T-helper 2 cell treated with Interferon-gamma antibody and Interleukin-4, amounts not matched to agents 5 μg/mL and 100 μg/mL, for 36 hours (primary cell): ENCODE measurements at regions not wholly inside any gene's neighbourhood (a gene's known extent, or its start where the extent isn't known, plus 50 kb on each side); places are given as distances from the start of the nearest gene placed in this dataset.

ENCODE experiments used
- DNase-seq: peaks from one replicate; pipeline ENCODE4 v3.0.0; 2021; ENCODE audit warnings: low spot score
- H3K27ac Mint-ChIP-seq: one replicate; pipeline ENCODE4 v1.8.0; 2021; ENCODE audit warnings: mild to moderate bottlenecking, mixed read lengths
- H3K27me3 Mint-ChIP-seq: one replicate; pipeline ENCODE4 v1.8.0; 2021; ENCODE audit warnings: low read depth, mixed read lengths
- H3K36me3 Mint-ChIP-seq: one replicate; pipeline ENCODE4 v1.8.0; 2021; ENCODE audit warnings: low read depth, mixed read lengths
- H3K4me1 Mint-ChIP-seq: one replicate; pipeline ENCODE4 v1.8.0; 2021; ENCODE audit warnings: low read depth, mixed read lengths
- H3K4me3 Mint-ChIP-seq: one replicate; pipeline ENCODE4 v1.8.0; 2022; ENCODE audit warnings: mild to moderate bottlenecking, moderate library complexity, mixed read lengths
- H3K9me3 Mint-ChIP-seq: one replicate; pipeline ENCODE4 v1.8.0; 2021; ENCODE audit warnings: mixed read lengths

- no peaks in the 10 kb centered on the region for H3K4me1 Mint-ChIP-seq
- no peak overlapping the region for H3K27ac Mint-ChIP-seq
- no peaks in the 10 kb centered on the region for H3K9me3 Mint-ChIP-seq
These were observed 398.1 kb upstream of the IRX1 start for GRCh38 chr5:3197304-3198073.

GRCh38 chr5:3195994-3196393, 399.6 kb upstream of the IRX1 start:
- Mint-ChIP-seq H3K4me3 (no peak overlapping the region), H3K27ac (no peak overlapping the region), H3K4me1 (no peaks in the 10 kb centered on the region), H3K36me3 (peaks cover 1% of the 10 kb centered on the region), H3K9me3 (no peaks in the 10 kb centered on the region), H3K27me3 (peaks cover 7% of the 10 kb centered on the region)
- DNase-seq, result no peak

More at GRCh38 chr5:3197304-3198073, 398.1 kb upstream of the IRX1 start:
- DNase-seq, result no peak
- H3K36me3 Mint-ChIP-seq, result peaks cover 1% of the 10 kb centered on the region
- peaks cover 7% of the 10 kb centered on the region for H3K27me3 Mint-ChIP-seq
- H3K4me3 Mint-ChIP-seq, result no peak overlapping the region

GRCh38 chr5:3194684-3195083, 400.9 kb upstream of the IRX1 start:
- Mint-ChIP-seq H3K9me3 (no peaks in the 10 kb centered on the region), H3K27ac (no peak overlapping the region), H3K4me1 (no peaks in the 10 kb centered on the region), H3K27me3 (peaks cover 7% of the 10 kb centered on the region), H3K4me3 (no peak overlapping the region), H3K36me3 (no peaks in the 10 kb centered on the region)
- no peak for DNase-seq

- Mint-ChIP-seq H3K27me3 (peaks cover 7% of the 10 kb centered on the region), H3K4me1 (no peaks in the 10 kb centered on the region), H3K27ac (no peak overlapping the region), H3K9me3 (no peaks in the 10 kb centered on the region), H3K4me3 (no peak overlapping the region), H3K36me3 (no peaks in the 10 kb centered on the region)
- DNase-seq, result no peak
These were observed 401.4 kb upstream of the IRX1 start for GRCh38 chr5:3194271-3194670.

- H3K27ac Mint-ChIP-seq, result no peak overlapping the region
- no peaks in the 10 kb centered on the region for H3K27me3 Mint-ChIP-seq
These were observed 404.0 kb upstream of the IRX1 start for GRCh38 chr5:3191585-3191984.

GRCh38 chr5:3190930-3191329, 404.7 kb upstream of the IRX1 start:
- Mint-ChIP-seq H3K4me3 (no peak overlapping the region), H3K36me3 (no peaks in the 10 kb centered on the region), H3K27me3 (no peaks in the 10 kb centered on the region), H3K27ac (no peak overlapping the region), H3K4me1 (no peaks in the 10 kb centered on the region), H3K9me3 (no peaks in the 10 kb centered on the region)
- no peak for DNase-seq

More at GRCh38 chr5:3191585-3191984, 404.0 kb upstream of the IRX1 start:
- no peaks in the 10 kb centered on the region for H3K36me3 Mint-ChIP-seq
- no peak for DNase-seq
- H3K4me1 Mint-ChIP-seq, result no peaks in the 10 kb centered on the region
- H3K9me3 Mint-ChIP-seq, result no peaks in the 10 kb centered on the region
- H3K4me3 Mint-ChIP-seq, result no peak overlapping the region

- no peaks in the 10 kb centered on the region for H3K36me3 Mint-ChIP-seq
- DNase-seq, result no peak
- H3K4me1 Mint-ChIP-seq, result no peaks in the 10 kb centered on the region
- H3K9me3 Mint-ChIP-seq, result no peaks in the 10 kb centered on the region
- H3K4me3 Mint-ChIP-seq, result no peak overlapping the region
- H3K27ac Mint-ChIP-seq, result no peak overlapping the region
- H3K27me3 Mint-ChIP-seq, result no peaks in the 10 kb centered on the region
These were observed 405.2 kb upstream of the IRX1 start for GRCh38 chr5:3190433-3190832.

- Mint-ChIP-seq H3K9me3 (no peaks in the 10 kb centered on the region), H3K27ac (no peak overlapping the region), H3K36me3 (no peaks in the 10 kb centered on the region), H3K27me3 (no peaks in the 10 kb centered on the region), H3K4me1 (no peaks in the 10 kb centered on the region), H3K4me3 (no peak overlapping the region)
- DNase-seq, result no peak
These were observed 407.7 kb upstream of the IRX1 start for GRCh38 chr5:3187771-3188425.

- H3K9me3 Mint-ChIP-seq, result no peaks in the 10 kb centered on the region
- no peak for DNase-seq
- no peak overlapping the region for H3K4me3 Mint-ChIP-seq
- H3K36me3 Mint-ChIP-seq, result no peaks in the 10 kb centered on the region
- H3K27ac Mint-ChIP-seq, result no peak overlapping the region
- H3K27me3 Mint-ChIP-seq, result no peaks in the 10 kb centered on the region
- no peaks in the 10 kb centered on the region for H3K4me1 Mint-ChIP-seq
These were observed 408.8 kb upstream of the IRX1 start for GRCh38 chr5:3186736-3187405.

- Mint-ChIP-seq H3K27ac (no peak overlapping the region), H3K4me1 (no peaks in the 10 kb centered on the region), H3K27me3 (no peaks in the 10 kb centered on the region), H3K9me3 (no peaks in the 10 kb centered on the region), H3K36me3 (no peaks in the 10 kb centered on the region), H3K4me3 (no peak overlapping the region)
- no peak for DNase-seq
These were observed 409.5 kb upstream of the IRX1 start for GRCh38 chr5:3186156-3186555.

- Mint-ChIP-seq H3K9me3 (no peaks in the 10 kb centered on the region), H3K27ac (no peak overlapping the region), H3K27me3 (no peaks in the 10 kb centered on the region), H3K4me1 (no peaks in the 10 kb centered on the region), H3K4me3 (no peak overlapping the region), H3K36me3 (no peaks in the 10 kb centered on the region)
- no peak for DNase-seq
These were observed 410.1 kb upstream of the IRX1 start for GRCh38 chr5:3185488-3185887.

GRCh38 chr5:3182133-3182876, 413.3 kb upstream of the IRX1 start:
- Mint-ChIP-seq H3K27ac (no peak overlapping the region), H3K4me1 (no peaks in the 10 kb centered on the region), H3K9me3 (peaks cover 4% of the 10 kb centered on the region), H3K36me3 (no peaks in the 10 kb centered on the region), H3K4me3 (no peak overlapping the region), H3K27me3 (no peaks in the 10 kb centered on the region)
- no peak for DNase-seq

- no peak overlapping the region for H3K27ac Mint-ChIP-seq
- DNase-seq, result no peak
- H3K4me3 Mint-ChIP-seq, result no peak overlapping the region
- H3K36me3 Mint-ChIP-seq, result no peaks in the 10 kb centered on the region
- no peaks in the 10 kb centered on the region for H3K27me3 Mint-ChIP-seq
- H3K4me1 Mint-ChIP-seq, result no peaks in the 10 kb centered on the region
- H3K9me3 Mint-ChIP-seq, result peaks cover 4% of the 10 kb centered on the region
These were observed 414.0 kb upstream of the IRX1 start for GRCh38 chr5:3181671-3182070.

- H3K4me3 Mint-ChIP-seq, result no peak overlapping the region
- DNase-seq, result no peak
- no peaks in the 10 kb centered on the region for H3K4me1 Mint-ChIP-seq
- H3K9me3 Mint-ChIP-seq, result peaks cover 4% of the 10 kb centered on the region
- H3K27ac Mint-ChIP-seq, result no peak overlapping the region
- H3K27me3 Mint-ChIP-seq, result no peaks in the 10 kb centered on the region
- H3K36me3 Mint-ChIP-seq, result no peaks in the 10 kb centered on the region
These were observed 415.0 kb upstream of the IRX1 start for GRCh38 chr5:3180636-3181035.
